Suprapubic skin (tissue), 4 donors: ENCODE measurements at regions not wholly inside any gene's neighbourhood (a gene's known extent, or its start where the extent isn't known, plus 50 kb on each side); places are given as distances from the start of the nearest gene placed in this dataset.

Experiments used
- CTCF ChIP-seq, 2 donors: fragments of 200-600 bp in 1 of 2; fragments of 450-650 bp in 1 of 2; sonication (generic) in 1 of 2; IDR thresholded peaks; one replicate each; pipeline ENCODE4 v1.5.1; 2016 to 2019; ENCODE audit warnings: antibody characterized with exemption in 2 of 2, mild to moderate bottlenecking in 1 of 2, moderate library complexity in 1 of 2
- POLR2A ChIP-seq, 2 donors: fragments of 450-650 bp; IDR thresholded peaks; one replicate each; pipeline ENCODE4 v1.6.1; 2017; ENCODE audit warnings: antibody characterized with exemption in 2 of 2, mild to moderate bottlenecking in 2 of 2, moderate library complexity in 2 of 2
- POLR2AphosphoS5 ChIP-seq, 3 donors: sonication (generic); formaldehyde crosslinking; IDR thresholded peaks; one replicate each; pipeline ENCODE4 v1.6.1; 2017; ENCODE audit warnings: antibody characterized with exemption in 3 of 3

GRCh38 chr11:38593649-38594048, 1995.6 kb upstream of the RAG2 start:
- TF ChIP-seq CTCF (IDR thresholded peaks at IDR 0.05) (no peak), POLR2AphosphoS5 (IDR thresholded peaks at IDR 0.05) (no peak), POLR2A (IDR thresholded peaks at IDR 0.05) (no peak)
